ENCODE measurements at regions not wholly inside any gene's neighbourhood (a gene's known extent, or its start where the extent isn't known, plus 50 kb on each side); places are given as distances from the start of the nearest gene placed in this dataset.

GRCh38 chr5:125381290-125381689, 634.9 kb upstream of the ZNF608 start:
- TF ChIP-seq CTCF (IDR thresholded peaks at IDR 0.05): no peak
- ATAC-seq (ENCODE audit: low FRiP score) (no peak), DNase-seq (ENCODE audit: low spot score) (no peak)

- no peak for TF ChIP-seq CTCF (IDR thresholded peaks at IDR 0.05)
- DNase-seq (ENCODE audit: low spot score) (no peak), ATAC-seq (ENCODE audit: low FRiP score) (no peak)
Observed at GRCh38 chr5:125384071-125384470, 637.6 kb upstream of the ZNF608 start.

GRCh38 chr5:125390326-125390725, 643.9 kb upstream of the ZNF608 start:
- DNase-seq (ENCODE audit: low spot score): no peak
- no peak for TF ChIP-seq CTCF (IDR thresholded peaks at IDR 0.05)
- ATAC-seq (ENCODE audit: low FRiP score): no peak

- TF ChIP-seq CTCF (IDR thresholded peaks at IDR 0.05): no peak
- no peak for DNase-seq (ENCODE audit: low spot score)
- ATAC-seq (ENCODE audit: low FRiP score): no peak
Observed at GRCh38 chr5:125393221-125393815, 646.9 kb upstream of the ZNF608 start.

- no peak for TF ChIP-seq CTCF (IDR thresholded peaks at IDR 0.05)
- ATAC-seq (ENCODE audit: low FRiP score): no peak
- DNase-seq (ENCODE audit: low spot score): no peak
Observed at GRCh38 chr5:125394661-125395280, 648.3 kb upstream of the ZNF608 start.

GRCh38 chr5:125396462-125396861, 650.0 kb upstream of the ZNF608 start:
- ATAC-seq (ENCODE audit: low FRiP score) (no peak), DNase-seq (ENCODE audit: low spot score) (no peak)
- no peak for TF ChIP-seq CTCF (IDR thresholded peaks at IDR 0.05)

- ATAC-seq (ENCODE audit: low FRiP score): no peak
- DNase-seq (ENCODE audit: low spot score): no peak
- TF ChIP-seq CTCF (IDR thresholded peaks at IDR 0.05): no peak
Observed at GRCh38 chr5:125398466-125398865, 652.0 kb upstream of the ZNF608 start.

Data from omental fat pad (tissue), 3 donors.